Heart left ventricle (tissue), 16 donors: ENCODE measurements at regions not wholly inside any gene's neighbourhood (a gene's known extent, or its start where the extent isn't known, plus 50 kb on each side); places are given as distances from the start of the nearest gene placed in this dataset.

ENCODE experiments used
- ATAC-seq, 4 donors: fragments of 200-7000 bp; cut with Tn5 transposase; one replicate each; pipeline ENCODE4 v1.9.1; 2020 to 2022; ENCODE audit warnings: moderate library complexity in 4 of 4, mild to moderate bottlenecking in 3 of 4, moderate number of reproducible peaks in 1 of 4
- DNase-seq, 5 donors: peaks; one replicate each; pipeline ENCODE4 v3.0.0-alpha.2; 2020
- H3K27ac ChIP-seq, 12 donors: fragments of 200-600 bp; sonication (generic) in 4 of 12; one replicate each; pipeline versions ENCODE4 v1.5.0 to v1.8.0; 2016 to 2022; ENCODE audit warnings: mild to moderate bottlenecking in 2 of 12
- H3K27me3 ChIP-seq, 9 donors: fragments of 200-600 bp; sonication (generic) in 2 of 9; one replicate each; pipeline versions ENCODE4 v1.5.1 to v1.8.0; 2016 to 2022; ENCODE audit warnings: mild to moderate bottlenecking in 3 of 9
- H3K36me3 ChIP-seq, 9 donors: fragments of 200-600 bp; sonication (generic) in 2 of 9; one replicate each; pipeline versions ENCODE4 v1.5.0 to v1.8.0; 2018 to 2022; ENCODE audit warnings: mild to moderate bottlenecking in 2 of 9
- H3K4me1 ChIP-seq, 12 donors: fragments of 200-600 bp; sonication (generic) in 4 of 12; one replicate each; pipeline versions ENCODE4 v1.5.0 to v1.8.0; 2016 to 2022; ENCODE audit warnings: mild to moderate bottlenecking in 3 of 12
- H3K4me3 ChIP-seq, 12 donors: fragments of 200-600 bp; sonication (generic) in 4 of 12; one replicate each; pipeline versions ENCODE4 v1.5.0 to v1.8.0; 2017 to 2022; ENCODE audit warnings: mild to moderate bottlenecking in 9 of 12, moderate library complexity in 4 of 12
- H3K9me3 ChIP-seq, 12 donors: fragments of 200-600 bp; sonication (generic) in 4 of 12; one replicate each; pipeline versions ENCODE4 v1.5.0 to v1.8.0; 2016 to 2022; ENCODE audit warnings: mild to moderate bottlenecking in 1 of 12
- CTCF ChIP-seq, 12 donors: fragments of 200-600 bp; sonication (generic) in 4 of 12; IDR thresholded peaks; one replicate each; pipeline versions ENCODE4 v1.5.0 to v1.8.0; 2018 to 2022; ENCODE audit warnings: antibody characterized with exemption in 12 of 12, mild to moderate bottlenecking in 5 of 12
- POLR2A ChIP-seq, 2 donors: fragments of 450-650 bp; IDR thresholded peaks; one replicate each; pipeline ENCODE4 v1.6.1; 2017; ENCODE audit warnings: antibody characterized with exemption in 2 of 2, mild to moderate bottlenecking in 2 of 2, moderate library complexity in 2 of 2
- WGBS, 4 donors: extraction: QIAGEN DNeasy Blood & Tissue Kit in 2 of 4; methylation state at CpG; one replicate each; pipeline versions ENCODE4 v1.1.5 to v1.1.7; 2013 to 2018; 5-methylcytosine and 5-hydroxymethylcytosine counted together
- intact Hi-C, 10 donors: fragments of 100-400 bp; cut with DNase I; formaldehyde crosslinking; loops; one replicate each; pipeline versions ENCODE4 v1.11.1 to v1.14.2; 2022
- donor health status: ischemic (EF 13 %, LVEDD 7.1; RV severe dilation, severe dysfunction).
- donor health status: healthy with polysubstance abuse.
- donor health status: DM: no; HTN: yes; CAD: no.
- donor health status: DM: no; HTN: no; CAD: no.
- donor health status: ischemic (EF 25% LVEDD 6.9; RV normal size, moderate dysfunction).
- donor health status: ischemic (EF 25% LVEDD 5.7; RV mildly dilated, moderate dysfunction).
- donor health status: healthy.
- donor health status: DM: yes; HTN: yes; CAD: no.
- donor health status: ischemic (EF 35%, LVEDD 5.7; RV mildly dilated, moderate dysfunction).
- donor health status: nonischemic (EF 11% LVEDD 7.7; RV severe dilation, severe dysfunction).
- donor health status: DM: yes; HTN: yes; CAD: no.
- donor health status: PGD.
- donor health status: ischemic (EF 29% LVEDD 5.4; RV normal size, mild dysfunction).
- donor health status: nonischemic (EF 23%, LVEDD 6.1; RV moderate dilation, normal function).

GRCh38 chr1:209379280-209379679 lies 204.2 kb upstream of the CAMK1G start:
- peaks cover 0 to 7% (median 0%) of the 10 kb centered on the region in 9 donors for H3K27me3 ChIP-seq
- H3K4me3 ChIP-seq: no peak overlapping the region
- 63 to 73% (median 68%) methylated on average over 1 of the region's 1 CpG for WGBS, 4 donors
- no peak for DNase-seq
- no peaks in the 10 kb centered on the region for H3K9me3 ChIP-seq
- H3K4me1 ChIP-seq: no peaks in the 10 kb centered on the region
- no peak for TF ChIP-seq CTCF (IDR thresholded peaks at IDR 0.05)
- H3K36me3 ChIP-seq: no peaks in the 10 kb centered on the region
- intact Hi-C loops: no loop called here
- H3K27ac ChIP-seq: no peak overlapping the region
- no peak for ATAC-seq

GRCh38 chr1:209380420-209380819 lies 203.1 kb upstream of the CAMK1G start:
- no peaks in the 10 kb centered on the region for H3K4me1 ChIP-seq
- no peak for TF ChIP-seq CTCF (IDR thresholded peaks at IDR 0.05)
- TF ChIP-seq POLR2A (IDR thresholded peaks at IDR 0.05): no peak
- ATAC-seq (no peak), DNase-seq (no peak)
- no peak overlapping the region for H3K27ac ChIP-seq
- peaks cover 0 to 7% (median 0%) of the 10 kb centered on the region in 9 donors for H3K27me3 ChIP-seq
- WGBS, 4 donors: 84 to 93% (median 89%) methylated on average over 1 of the region's 1 CpG
- H3K9me3 ChIP-seq: no peaks in the 10 kb centered on the region
- no peaks in the 10 kb centered on the region for H3K36me3 ChIP-seq
- H3K4me3 ChIP-seq: no peak overlapping the region
- intact Hi-C loops: no loop called here

GRCh38 chr1:209382231-209383100 lies 201.0 kb upstream of the CAMK1G start:
- Histone ChIP-seq H3K27ac (no peak overlapping the region), H3K4me1 (no peaks in the 10 kb centered on the region), H3K36me3 (no peaks in the 10 kb centered on the region), H3K27me3 (peaks cover 0 to 7% (median 0%) of the 10 kb centered on the region in 9 donors), H3K9me3 (no peaks in the 10 kb centered on the region), H3K4me3 (no peak overlapping the region)
- WGBS, 4 donors: 62 to 68% (median 67%) methylated on average over 3 of the region's 3 CpGs
- DNase-seq (no peak), ATAC-seq (no peak)
- no peak for TF ChIP-seq CTCF (IDR thresholded peaks at IDR 0.05)
- TF ChIP-seq POLR2A (IDR thresholded peaks at IDR 0.05): no peak
- intact Hi-C loops: no loop called here

GRCh38 chr1:209383422-209383821 lies 200.1 kb upstream of the CAMK1G start:
- no peak for TF ChIP-seq CTCF (IDR thresholded peaks at IDR 0.05)
- ATAC-seq (no peak), DNase-seq (no peak)
- Histone ChIP-seq H3K9me3 (no peaks in the 10 kb centered on the region), H3K4me1 (no peaks in the 10 kb centered on the region), H3K36me3 (no peaks in the 10 kb centered on the region), H3K27me3 (peaks cover 0 to 7% (median 0%) of the 10 kb centered on the region in 9 donors), H3K27ac (no peak overlapping the region), H3K4me3 (no peak overlapping the region)
- WGBS, 4 donors: 90 to 93% (median 91%) methylated on average over 4 of the region's 4 CpGs
- intact Hi-C loops: no loop called here
